ENCODE measurements at regions not wholly inside any gene's neighbourhood (a gene's known extent, or its start where the extent isn't known, plus 50 kb on each side); places are given as distances from the start of the nearest gene placed in this dataset.

DNA sequence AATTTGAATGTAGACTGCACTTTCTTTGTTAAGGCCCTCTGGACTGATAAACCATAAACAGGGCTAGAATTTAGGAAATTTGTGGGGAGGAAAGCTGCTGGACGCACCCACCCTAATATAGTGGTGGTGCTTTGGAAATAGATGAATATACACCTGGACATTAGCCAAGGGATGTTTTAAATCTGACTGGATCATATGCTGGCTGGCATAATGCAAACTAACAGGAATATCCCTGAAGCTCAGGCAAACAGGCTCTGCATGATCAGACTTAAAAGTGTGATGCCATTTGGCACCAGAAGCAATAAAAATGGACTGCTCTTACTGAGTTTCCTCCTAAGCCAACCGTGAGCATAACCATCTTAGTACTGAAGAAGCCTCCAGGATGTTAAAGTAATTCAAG is 465.8 kb upstream of the ROBO1 start:
- DNase-seq, result no peak
- Mint-ChIP-seq H3K27me3 (no peaks in the 10 kb centered on the region), H3K27ac (no peak overlapping the region), H3K4me3 (no peak overlapping the region), H3K4me1 (no peaks in the 10 kb centered on the region), H3K36me3 (no peaks in the 10 kb centered on the region), H3K9me3 (peaks cover 7% of the 10 kb centered on the region)
- no peak for ATAC-seq (ENCODE audit: low read depth)
- POLR2A ChIA-PET, result no interaction called here

DNA sequence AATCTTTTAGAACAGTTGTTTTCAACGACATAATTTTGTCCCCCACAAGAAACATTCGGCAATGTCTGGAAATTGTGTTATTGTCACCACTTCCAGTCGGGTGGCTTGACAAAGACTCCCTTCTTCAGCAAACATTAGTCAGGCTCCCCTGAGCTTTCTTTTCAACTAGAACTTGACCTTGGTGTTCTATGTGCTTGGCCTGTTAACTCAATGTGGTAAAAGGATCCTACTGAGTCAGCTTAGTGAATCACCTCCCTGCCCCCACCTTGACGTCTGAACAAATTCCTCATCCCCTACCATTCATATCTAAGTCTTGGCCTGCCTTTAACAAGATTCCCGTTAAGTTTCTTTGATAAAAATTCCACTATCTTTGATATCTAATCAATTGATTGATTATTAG is 465.0 kb upstream of the ROBO1 start:
- Mint-ChIP-seq H3K9me3 (peaks cover 7% of the 10 kb centered on the region), H3K27ac (no peak overlapping the region), H3K4me3 (no peak overlapping the region), H3K4me1 (no peaks in the 10 kb centered on the region), H3K36me3 (no peaks in the 10 kb centered on the region), H3K27me3 (no peaks in the 10 kb centered on the region)
- POLR2A ChIA-PET, result no interaction called here
- ATAC-seq (ENCODE audit: low read depth) (no peak), DNase-seq (no peak)

DNA sequence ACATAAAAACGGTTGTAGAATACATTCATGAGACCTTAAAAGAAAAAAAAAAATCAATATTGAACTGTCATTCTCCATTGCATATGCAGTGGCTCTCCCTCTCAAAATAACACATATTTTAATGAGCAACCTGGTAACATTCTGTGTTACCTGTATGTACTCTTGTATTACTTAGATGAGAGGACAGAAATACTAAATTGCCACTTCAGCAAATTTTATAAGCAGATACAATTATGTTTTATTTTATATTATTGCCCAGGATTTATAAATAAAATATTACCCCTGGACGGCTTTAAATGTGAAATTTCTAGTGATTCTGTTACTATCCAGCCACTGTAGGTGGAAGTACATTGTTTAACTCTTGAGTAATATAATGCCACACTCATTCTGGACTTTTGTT is 463.2 kb upstream of the ROBO1 start:
- Mint-ChIP-seq H3K4me1 (no peaks in the 10 kb centered on the region), H3K4me3 (no peak overlapping the region), H3K36me3 (no peaks in the 10 kb centered on the region), H3K27ac (no peak overlapping the region), H3K27me3 (no peaks in the 10 kb centered on the region), H3K9me3 (peaks cover 9% of the 10 kb centered on the region)
- POLR2A ChIA-PET, result no interaction called here
- DNase-seq (no peak), ATAC-seq (ENCODE audit: low read depth) (no peak)

DNA sequence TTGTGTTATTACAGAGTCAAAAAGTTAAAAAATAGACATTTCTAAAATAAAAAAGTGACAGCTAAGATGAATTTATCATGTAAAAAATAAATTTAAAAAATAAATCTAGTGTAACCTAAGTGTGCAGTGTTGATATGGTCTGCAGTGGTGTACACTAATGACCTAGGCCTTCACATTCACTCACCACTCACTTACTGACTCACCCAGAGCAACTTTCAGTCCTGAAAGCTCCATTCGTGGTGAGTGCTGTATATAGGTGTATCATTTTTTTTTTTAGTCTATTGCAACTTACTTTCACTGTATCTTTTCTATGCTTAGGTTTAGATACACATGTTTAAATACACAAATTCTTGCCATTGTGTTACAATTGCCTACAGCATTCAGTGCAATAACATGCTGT is 459.4 kb upstream of the ROBO1 start:
- POLR2A ChIA-PET, result no interaction called here
- no peaks in the 10 kb centered on the region for H3K4me1 Mint-ChIP-seq
- no peak for ATAC-seq (ENCODE audit: low read depth)
- no peaks in the 10 kb centered on the region for H3K27me3 Mint-ChIP-seq
- H3K27ac Mint-ChIP-seq, result no peak overlapping the region
- H3K9me3 Mint-ChIP-seq, result peaks cover 8% of the 10 kb centered on the region
- no peak overlapping the region for H3K4me3 Mint-ChIP-seq
- DNase-seq, result no peak
- no peaks in the 10 kb centered on the region for H3K36me3 Mint-ChIP-seq

DNA sequence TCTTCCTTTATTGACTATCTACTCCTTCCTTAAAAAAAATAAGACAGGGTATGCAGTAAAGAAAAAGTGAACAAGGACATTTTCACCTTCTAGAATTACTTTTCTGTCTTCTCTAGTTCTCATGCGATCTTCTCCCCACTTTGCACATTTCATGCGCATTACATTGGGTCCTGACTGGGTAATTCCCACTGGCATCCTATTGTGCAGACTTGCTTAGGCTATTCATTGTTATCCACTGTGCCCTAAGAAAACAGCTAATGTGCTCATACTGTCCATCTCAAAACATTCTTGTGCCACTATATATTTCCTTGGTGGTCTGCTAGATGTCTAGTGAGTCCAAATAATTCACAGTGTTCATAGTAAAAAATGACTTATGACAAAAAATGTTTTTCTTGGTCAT is 447.4 kb upstream of the ROBO1 start:
- ATAC-seq (ENCODE audit: low read depth), result no peak
- H3K4me1 Mint-ChIP-seq, result no peaks in the 10 kb centered on the region
- H3K36me3 Mint-ChIP-seq, result no peaks in the 10 kb centered on the region
- no peak for DNase-seq
- no peaks in the 10 kb centered on the region for H3K27me3 Mint-ChIP-seq
- POLR2A ChIA-PET, result no interaction called here
- H3K9me3 Mint-ChIP-seq, result peaks cover 3% of the 10 kb centered on the region
- no peak overlapping the region for H3K27ac Mint-ChIP-seq
- no peak overlapping the region for H3K4me3 Mint-ChIP-seq

DNA sequence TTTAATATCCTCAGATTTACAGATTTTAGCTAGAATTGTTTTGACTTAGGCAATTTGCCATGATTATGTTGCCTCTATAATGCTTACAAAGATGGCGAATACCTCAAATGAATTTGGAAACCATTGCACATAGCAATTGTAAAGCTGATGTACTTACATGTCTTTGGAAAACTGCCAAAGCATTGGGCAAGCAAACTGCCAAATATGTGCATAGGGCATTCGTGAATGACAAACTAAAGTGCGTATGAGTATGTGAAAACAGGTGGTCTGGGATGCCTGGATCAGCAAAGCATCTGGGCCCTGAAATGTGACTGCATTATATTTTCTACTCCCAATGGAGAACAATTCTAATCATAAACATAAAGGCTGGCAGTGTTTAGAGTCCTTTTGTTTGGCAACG is 445.3 kb upstream of the ROBO1 start:
- no peak overlapping the region for H3K27ac Mint-ChIP-seq
- ATAC-seq (ENCODE audit: low read depth) (no peak), DNase-seq (no peak)
- no peaks in the 10 kb centered on the region for H3K4me1 Mint-ChIP-seq
- H3K36me3 Mint-ChIP-seq, result no peaks in the 10 kb centered on the region
- H3K9me3 Mint-ChIP-seq, result peaks cover 3% of the 10 kb centered on the region
- POLR2A ChIA-PET, result no interaction called here
- H3K27me3 Mint-ChIP-seq, result no peaks in the 10 kb centered on the region
- no peak overlapping the region for H3K4me3 Mint-ChIP-seq

DNA sequence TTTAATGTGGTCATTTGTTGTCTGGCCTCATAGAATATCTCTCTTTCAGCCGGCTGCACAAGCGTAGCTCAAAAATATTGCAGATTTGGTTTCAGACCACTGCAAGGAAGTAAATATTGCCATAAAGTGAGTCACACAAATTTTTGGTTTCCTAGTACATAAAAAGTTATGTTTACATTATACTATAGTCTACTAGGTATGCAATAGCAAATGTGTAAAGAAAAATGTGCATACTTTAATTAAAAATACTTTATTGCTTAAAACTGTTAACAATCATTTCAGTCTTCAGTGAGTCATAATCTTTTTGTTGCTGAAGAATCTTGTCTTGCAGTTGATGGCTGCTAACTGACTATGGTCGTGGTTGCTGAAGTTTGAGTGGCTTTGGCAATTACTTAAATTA is 425.1 kb upstream of the ROBO1 start:
- ATAC-seq (ENCODE audit: low read depth) (no peak), DNase-seq (no peak)
- no peak overlapping the region for H3K27ac Mint-ChIP-seq
- POLR2A ChIA-PET, result no interaction called here
- no peak overlapping the region for H3K4me3 Mint-ChIP-seq
- H3K36me3 Mint-ChIP-seq, result no peaks in the 10 kb centered on the region
- no peaks in the 10 kb centered on the region for H3K27me3 Mint-ChIP-seq
- H3K4me1 Mint-ChIP-seq, result no peaks in the 10 kb centered on the region
- H3K9me3 Mint-ChIP-seq, result peaks cover 3% of the 10 kb centered on the region

DNA sequence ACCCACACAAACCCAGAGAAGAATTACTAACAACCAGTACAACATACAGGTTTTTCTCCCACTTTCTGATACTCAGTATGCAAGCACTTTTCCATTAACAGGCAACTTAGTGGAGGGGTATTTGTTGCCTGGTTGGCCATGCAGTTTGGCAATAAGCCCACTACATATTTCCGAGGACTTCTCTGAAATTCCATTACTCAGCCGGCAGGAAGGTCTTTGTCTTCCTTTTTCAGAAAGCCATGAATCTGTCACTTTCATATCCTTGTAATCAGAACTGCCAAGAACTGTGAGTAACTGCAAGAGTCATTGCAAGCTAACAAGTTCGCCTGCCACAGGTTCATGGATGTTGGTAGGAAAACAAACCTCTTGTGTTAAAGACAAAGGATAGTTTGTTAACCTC is 422.3 kb upstream of the ROBO1 start:
- no peak for ATAC-seq (ENCODE audit: low read depth)
- DNase-seq, result no peak
- Mint-ChIP-seq H3K4me1 (no peaks in the 10 kb centered on the region), H3K27ac (no peak overlapping the region), H3K4me3 (no peak overlapping the region), H3K36me3 (no peaks in the 10 kb centered on the region), H3K9me3 (peaks cover 4% of the 10 kb centered on the region), H3K27me3 (no peaks in the 10 kb centered on the region)
- POLR2A ChIA-PET, result no interaction called here

DNA sequence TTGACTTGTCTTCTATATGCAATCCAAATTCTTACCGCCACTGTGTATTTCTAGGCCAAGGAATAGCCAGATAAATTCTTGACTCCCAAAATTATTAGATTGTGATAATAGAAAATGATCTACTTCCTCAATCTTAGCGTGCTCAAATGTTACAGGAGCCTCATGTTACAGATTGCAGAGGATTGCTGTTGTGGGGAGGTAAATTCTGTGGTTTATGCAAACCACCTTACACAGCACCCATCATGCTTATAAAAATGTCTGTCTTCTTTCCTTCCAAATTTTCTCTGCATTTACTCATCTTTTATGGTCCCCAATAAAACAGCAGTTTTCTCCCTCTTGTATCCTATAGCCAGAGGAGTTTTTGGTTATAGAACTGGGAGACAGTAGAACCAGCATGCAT is 420.2 kb upstream of the ROBO1 start:
- Mint-ChIP-seq H3K36me3 (no peaks in the 10 kb centered on the region), H3K4me3 (no peak overlapping the region), H3K27ac (no peak overlapping the region), H3K4me1 (no peaks in the 10 kb centered on the region), H3K9me3 (peaks cover 2% of the 10 kb centered on the region), H3K27me3 (no peaks in the 10 kb centered on the region)
- POLR2A ChIA-PET, result no interaction called here
- DNase-seq (no peak), ATAC-seq (ENCODE audit: low read depth) (no peak)

DNA sequence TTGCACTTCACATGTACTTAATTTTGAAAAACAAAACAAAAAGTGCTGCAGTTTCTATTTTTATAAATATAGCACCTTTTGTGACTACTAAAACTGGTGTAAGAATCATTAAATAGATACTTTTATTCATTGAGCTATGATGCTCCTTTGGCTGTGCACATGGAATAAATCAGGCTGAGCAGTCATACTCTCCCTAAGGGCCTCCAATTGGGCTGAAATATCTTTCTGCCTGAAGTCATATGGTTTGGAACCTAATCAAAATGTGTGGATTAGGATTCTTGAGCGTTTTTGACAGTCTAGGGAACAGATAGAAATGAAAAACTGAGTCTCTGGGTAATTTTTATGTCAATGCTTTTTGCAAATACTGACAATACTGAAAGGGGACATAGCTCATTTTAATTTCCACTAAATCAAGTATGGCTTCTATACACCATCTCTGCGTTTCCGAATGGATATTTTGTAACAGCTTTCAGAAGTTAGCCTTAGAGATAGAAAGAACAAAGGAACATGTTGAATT is 392.2 kb upstream of the ROBO1 start:
- Mint-ChIP-seq H3K9me3 (peaks cover 3% of the 10 kb centered on the region), H3K4me3 (no peak overlapping the region), H3K4me1 (no peaks in the 10 kb centered on the region), H3K27ac (no peak overlapping the region), H3K36me3 (no peaks in the 10 kb centered on the region), H3K27me3 (no peaks in the 10 kb centered on the region)
- ATAC-seq (ENCODE audit: low read depth) (no peak), DNase-seq (no peak)
- POLR2A ChIA-PET, result no interaction called here

DNA sequence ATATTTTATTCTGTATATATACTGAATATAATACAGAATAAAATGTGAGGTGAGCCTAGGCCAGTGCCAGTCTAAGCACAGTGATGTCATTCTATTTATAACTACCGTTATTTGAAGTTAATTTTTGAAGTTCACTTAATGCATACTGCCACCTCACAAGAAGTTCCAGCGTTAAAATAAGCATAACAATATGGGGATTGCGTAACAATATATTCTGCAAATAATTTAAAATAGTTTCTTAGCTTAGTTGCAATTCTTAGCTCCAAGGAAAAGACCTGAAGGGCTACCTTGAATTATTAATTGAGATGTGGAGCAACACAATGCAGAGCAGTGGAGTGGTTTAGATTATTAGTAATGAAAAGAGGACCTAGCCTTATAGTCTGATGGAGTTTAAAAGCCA is 390.5 kb upstream of the ROBO1 start:
- Mint-ChIP-seq H3K4me1 (no peaks in the 10 kb centered on the region), H3K9me3 (peaks cover 3% of the 10 kb centered on the region), H3K4me3 (no peak overlapping the region), H3K36me3 (no peaks in the 10 kb centered on the region), H3K27ac (no peak overlapping the region), H3K27me3 (no peaks in the 10 kb centered on the region)
- no peak for DNase-seq
- no peak for ATAC-seq (ENCODE audit: low read depth)
- POLR2A ChIA-PET, result no interaction called here

DNA sequence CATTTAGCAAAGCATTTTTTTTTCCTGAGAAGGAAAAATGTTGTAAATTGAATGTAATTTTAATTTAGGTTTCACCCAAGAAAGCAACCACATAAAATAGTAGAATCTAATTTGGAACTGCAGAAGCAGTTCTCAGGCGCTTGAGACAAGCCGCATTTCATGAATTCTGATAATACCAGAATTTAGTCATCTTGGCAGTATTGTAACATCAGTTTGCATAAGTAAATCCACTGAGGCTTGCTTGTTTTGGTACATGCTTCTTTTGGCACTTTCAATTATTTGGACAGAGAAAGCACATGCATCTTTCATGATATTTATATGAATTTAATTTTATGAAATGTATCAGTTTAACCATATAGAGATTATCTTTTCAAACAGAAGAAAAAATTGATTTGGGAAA is 389.7 kb upstream of the ROBO1 start:
- Mint-ChIP-seq H3K27ac (no peak overlapping the region), H3K36me3 (no peaks in the 10 kb centered on the region), H3K4me3 (no peak overlapping the region), H3K4me1 (no peaks in the 10 kb centered on the region), H3K9me3 (peaks cover 3% of the 10 kb centered on the region), H3K27me3 (no peaks in the 10 kb centered on the region)
- DNase-seq (no peak), ATAC-seq (ENCODE audit: low read depth) (no peak)
- POLR2A ChIA-PET, result no interaction called here

DNA sequence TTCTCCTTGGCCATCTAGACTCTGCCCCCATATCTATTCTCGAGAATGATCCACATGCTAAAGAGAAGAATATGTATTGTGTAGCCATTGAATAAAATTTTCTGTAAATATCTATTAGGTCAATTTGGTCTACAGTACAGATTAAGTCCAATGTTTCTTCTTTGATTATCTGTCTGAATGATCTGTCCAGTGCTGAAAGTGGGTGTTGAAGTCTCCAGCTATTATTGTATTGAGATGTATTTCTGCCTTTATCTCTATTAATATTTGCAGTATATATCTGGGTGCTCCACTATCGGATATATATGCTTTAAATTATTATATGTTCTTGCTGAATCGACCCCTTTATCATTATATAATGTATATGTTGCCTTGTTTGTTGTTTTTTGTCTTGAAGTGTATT is 384.9 kb upstream of the ROBO1 start:
- no peaks in the 10 kb centered on the region for H3K36me3 Mint-ChIP-seq
- DNase-seq (no peak), ATAC-seq (ENCODE audit: low read depth) (no peak)
- H3K9me3 Mint-ChIP-seq, result peaks cover 9% of the 10 kb centered on the region
- no peaks in the 10 kb centered on the region for H3K4me1 Mint-ChIP-seq
- H3K4me3 Mint-ChIP-seq, result no peak overlapping the region
- POLR2A ChIA-PET, result no interaction called here
- H3K27me3 Mint-ChIP-seq, result no peaks in the 10 kb centered on the region
- no peak overlapping the region for H3K27ac Mint-ChIP-seq

DNA sequence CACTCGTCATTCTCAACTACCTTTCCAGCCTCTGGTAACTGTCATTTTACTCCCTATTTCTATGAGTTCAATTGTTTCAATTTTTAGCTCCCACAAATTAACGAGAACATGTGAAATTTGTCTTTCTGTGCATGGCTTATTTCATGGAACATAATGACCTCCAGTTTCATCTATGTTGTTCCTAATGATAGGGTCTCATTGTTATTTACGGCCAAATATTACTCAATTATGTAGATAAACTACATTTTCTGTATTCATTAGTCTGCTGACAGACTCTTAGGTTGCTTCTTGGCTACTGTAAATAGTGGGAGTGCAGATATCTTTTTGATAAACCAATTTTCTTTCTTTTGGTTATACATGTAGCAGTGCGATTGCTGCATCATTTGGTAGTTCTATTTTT is 374.9 kb upstream of the ROBO1 start:
- Mint-ChIP-seq H3K27me3 (no peaks in the 10 kb centered on the region), H3K9me3 (peaks cover 8% of the 10 kb centered on the region), H3K27ac (no peak overlapping the region), H3K36me3 (no peaks in the 10 kb centered on the region), H3K4me3 (no peak overlapping the region), H3K4me1 (no peaks in the 10 kb centered on the region)
- POLR2A ChIA-PET, result no interaction called here
- ATAC-seq (ENCODE audit: low read depth) (no peak), DNase-seq (no peak)

DNA sequence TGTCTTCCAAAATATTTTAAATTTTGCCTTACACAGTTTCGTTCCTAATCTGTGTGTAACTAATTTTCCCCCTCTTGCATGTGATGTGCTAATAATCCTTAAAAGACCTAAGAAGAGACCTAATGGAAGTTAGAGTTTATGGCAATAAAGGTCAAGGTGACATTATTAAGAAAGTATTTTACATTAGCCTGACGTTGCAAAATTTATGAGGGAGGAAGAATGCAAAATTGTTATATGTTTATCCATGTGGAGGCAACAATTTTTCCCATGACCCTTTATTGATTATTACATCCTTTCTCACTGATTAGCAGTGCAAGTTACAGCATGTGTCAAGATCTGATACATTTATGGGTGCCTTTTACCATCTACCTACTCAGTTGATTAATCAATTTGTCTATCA is 373.8 kb upstream of the ROBO1 start:
- DNase-seq (no peak), ATAC-seq (ENCODE audit: low read depth) (no peak)
- H3K9me3 Mint-ChIP-seq, result peaks cover 9% of the 10 kb centered on the region
- H3K27ac Mint-ChIP-seq, result no peak overlapping the region
- POLR2A ChIA-PET, result no interaction called here
- H3K36me3 Mint-ChIP-seq, result no peaks in the 10 kb centered on the region
- no peak overlapping the region for H3K4me3 Mint-ChIP-seq
- no peaks in the 10 kb centered on the region for H3K4me1 Mint-ChIP-seq
- H3K27me3 Mint-ChIP-seq, result no peaks in the 10 kb centered on the region
